GM23248 (cell line): ENCODE measurements at regions not wholly inside any gene's neighbourhood (a gene's known extent, or its start where the extent isn't known, plus 50 kb on each side); places are given as distances from the start of the nearest gene placed in this dataset.

ENCODE experiments used
- EZH2 ChIP-seq: fragments of 200-600 bp; sonication (generic); IDR thresholded peaks from 2 replicates; pipeline ENCODE4 v1.6.1; 2018; ENCODE audit warnings: antibody characterized with exemption, mild to moderate bottlenecking; ENCODE audit not compliant: insufficient read depth, poor library complexity, severe bottlenecking
- EZH2phosphoT487 ChIP-seq: fragments of 200-600 bp; sonication (generic); IDR thresholded peaks from 2 replicates; pipeline ENCODE4 v1.6.1; 2018; ENCODE audit warnings: antibody characterized with exemption, moderate library complexity, mild to moderate bottlenecking, low read depth; ENCODE audit not compliant: insufficient read depth

GRCh38 chr5:4206127-4206526, 610.5 kb downstream of the IRX1 start:
- TF ChIP-seq EZH2 (no peak), EZH2phosphoT487 (no peak)
